GM12891 (cell line): ENCODE measurements at regions not wholly inside any gene's neighbourhood (a gene's known extent, or its start where the extent isn't known, plus 50 kb on each side); places are given as distances from the start of the nearest gene placed in this dataset.

Source experiments
- DNase-seq: peaks from one replicate; pipeline ENCODE4 v3.0.0; 2011; ENCODE audit warnings: low spot score; ENCODE audit not compliant: insufficient read length
- FAIRE-seq: peaks from 2 replicates; lab custom pipeline; 2011; peaks lifted over from hg19 to GRCh38; lab: Jason Lieb, UNC
- PAX5 ChIP-seq: IDR thresholded peaks from 2 replicates; pipeline ENCODE4 v1.6.1; 2011; ENCODE audit warnings: low read length, moderate library complexity, mild to moderate bottlenecking; ENCODE audit not compliant: insufficient read depth, severe bottlenecking
- POLR2A ChIP-seq: IDR thresholded peaks from 2 replicates; pipeline ENCODE4 v1.6.1; 2011; ENCODE audit warnings: low read depth, low read length, control low read depth
- POLR2AphosphoS5 ChIP-seq: IDR thresholded peaks from 2 replicates; pipeline ENCODE4 v1.6.1; 2011; ENCODE audit warnings: low read depth, low read length, control low read depth
- POU2F2 ChIP-seq: IDR thresholded peaks from 2 replicates; pipeline ENCODE4 v1.6.1; 2011; ENCODE audit warnings: low read depth, mild to moderate bottlenecking, control low read depth, low read length, moderate library complexity
- SPI1 ChIP-seq: IDR thresholded peaks from 2 replicates; pipeline ENCODE4 v1.6.1; 2011; ENCODE audit warnings: low read depth, low read length, control low read depth
- TAF1 ChIP-seq: IDR thresholded peaks from 2 replicates; pipeline ENCODE4 v1.6.1; 2011; ENCODE audit warnings: low read depth, low read length, control low read depth

DNA sequence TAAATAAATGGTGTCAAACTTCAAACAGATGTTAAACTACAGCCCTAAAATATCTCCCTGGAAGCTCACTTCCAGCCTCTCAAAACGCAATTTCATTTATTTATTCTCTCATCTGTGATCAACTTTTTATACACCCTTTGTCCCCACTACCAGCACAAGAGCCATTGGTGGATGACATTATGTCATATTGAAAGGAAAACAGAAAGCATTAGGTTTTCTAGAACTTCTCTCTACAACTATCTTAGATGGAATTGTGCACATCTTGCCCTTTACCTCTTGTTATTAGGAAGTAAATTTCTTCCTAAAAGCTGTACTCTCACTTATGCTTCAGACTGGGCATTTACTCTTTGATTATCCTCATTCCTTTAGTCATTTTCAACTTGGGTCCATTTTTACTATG, 771.2 kb upstream of the GJE1 start:
- TF ChIP-seq POLR2AphosphoS5 (no peak), POLR2A (no peak), SPI1 (no peak), PAX5 (no peak), TAF1 (no peak), POU2F2 (no peak)
- no peak for FAIRE-seq

GRCh38 chr6:141359953-141360352, 772.8 kb upstream of the GJE1 start:
- TF ChIP-seq SPI1, result no peak
- no peak for TF ChIP-seq PAX5
- TF ChIP-seq POLR2A, result no peak
- no peak for TF ChIP-seq POU2F2
- no peak for TF ChIP-seq TAF1
- no peak for TF ChIP-seq POLR2AphosphoS5
- no peak for FAIRE-seq
- no peak for DNase-seq

More for the DNA sequence above, 771.2 kb upstream of the GJE1 start:
- DNase-seq, result no peak

DNA sequence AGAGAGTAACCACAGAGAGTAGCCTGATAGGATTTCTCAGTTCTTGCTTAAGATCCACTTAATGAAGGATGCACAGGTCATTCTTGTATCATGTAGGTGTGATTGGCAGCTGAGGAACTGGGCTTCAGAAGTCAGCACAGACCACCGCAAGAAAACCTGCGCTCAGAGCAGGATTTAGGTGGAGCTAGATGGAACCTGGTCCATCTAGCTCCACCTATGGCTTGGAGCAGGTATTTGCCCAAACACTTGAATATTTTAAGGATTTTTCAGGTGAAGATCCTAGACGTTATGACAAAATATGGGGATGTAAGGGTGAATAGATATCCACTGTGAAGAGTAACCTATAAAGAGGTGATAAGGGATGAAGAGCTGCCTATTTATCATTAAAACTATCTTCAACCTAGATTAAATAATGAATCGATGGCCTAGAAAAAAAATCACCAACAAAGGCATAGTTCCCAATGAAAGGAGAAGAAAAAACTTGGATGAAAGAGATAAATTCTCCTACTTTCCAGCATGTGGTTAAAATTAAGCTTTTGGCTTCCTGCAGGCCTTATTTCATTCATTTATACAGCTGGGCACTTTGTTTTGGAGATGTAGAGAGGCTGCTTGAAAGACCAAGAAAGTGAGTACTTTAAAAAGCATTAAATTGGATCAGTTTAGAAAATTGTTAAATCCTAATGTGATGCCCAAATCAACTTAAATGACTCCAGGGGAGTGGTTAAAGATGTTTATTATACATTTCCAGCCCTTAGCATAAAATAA, 778.4 kb upstream of the GJE1 start:
- TF ChIP-seq POLR2A, result no peak
- no peak for DNase-seq
- FAIRE-seq, result no peak

DNA sequence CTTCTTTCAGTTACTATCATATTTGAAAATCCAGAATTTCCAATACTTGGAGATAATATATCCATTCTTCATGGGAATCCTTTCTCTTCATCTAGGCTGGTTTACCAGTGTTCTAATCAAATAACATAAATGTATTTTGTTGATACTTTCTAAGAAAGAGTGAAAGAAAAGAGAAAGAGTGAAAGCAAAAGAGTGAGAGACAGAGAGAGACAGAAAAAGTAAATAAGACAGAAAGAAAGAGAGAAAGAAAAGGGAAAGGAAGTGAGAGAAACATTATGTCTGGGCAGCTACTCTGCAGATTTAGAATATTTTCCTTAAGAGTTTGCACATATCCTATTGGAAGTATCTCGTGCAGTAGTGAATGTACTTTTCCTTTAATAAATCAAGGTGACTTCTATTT, 781.0 kb upstream of the GJE1 start:
- FAIRE-seq, result no peak
- TF ChIP-seq POLR2A (no peak), PAX5 (no peak), POLR2AphosphoS5 (no peak), POU2F2 (no peak), SPI1 (no peak)
- DNase-seq, result no peak

DNA sequence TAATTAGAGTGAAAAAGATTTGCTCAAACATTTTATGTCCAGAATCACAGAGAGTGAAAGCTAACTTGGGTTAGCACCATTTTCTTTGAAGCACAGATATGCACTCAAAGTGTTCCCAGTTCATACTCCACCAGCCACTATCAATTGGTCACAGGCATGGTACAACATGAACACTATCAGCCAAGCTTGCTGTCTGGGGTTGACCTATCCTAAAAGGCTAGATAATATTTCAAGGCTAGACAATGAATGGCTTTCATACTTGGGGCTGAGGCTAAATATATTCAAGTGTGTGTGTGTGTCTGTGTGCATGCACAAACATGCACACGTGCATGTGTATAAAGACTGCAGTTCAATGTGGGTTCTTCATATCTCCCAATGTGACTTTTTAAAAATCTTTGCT, 783.0 kb upstream of the GJE1 start:
- TF ChIP-seq TAF1, result no peak
- no peak for TF ChIP-seq SPI1
- TF ChIP-seq POU2F2, result no peak
- TF ChIP-seq PAX5, result no peak
- TF ChIP-seq POLR2AphosphoS5, result no peak
- TF ChIP-seq POLR2A, result no peak
- FAIRE-seq (no peak), DNase-seq (no peak)

GRCh38 chr6:141347906-141348492, 784.7 kb upstream of the GJE1 start:
- DNase-seq, result no peak
- TF ChIP-seq POLR2A, result no peak
- TF ChIP-seq PAX5, result no peak
- TF ChIP-seq POU2F2, result no peak
- no peak for TF ChIP-seq TAF1
- TF ChIP-seq SPI1, result no peak
- no peak for TF ChIP-seq POLR2AphosphoS5
- no peak for FAIRE-seq

- TF ChIP-seq PAX5 (no peak), POU2F2 (no peak), POLR2AphosphoS5 (no peak), TAF1 (no peak), POLR2A (no peak), SPI1 (no peak)
- DNase-seq (no peak), FAIRE-seq (no peak)
Measured at GRCh38 chr6:141347086-141347485, 785.6 kb upstream of the GJE1 start.

DNA sequence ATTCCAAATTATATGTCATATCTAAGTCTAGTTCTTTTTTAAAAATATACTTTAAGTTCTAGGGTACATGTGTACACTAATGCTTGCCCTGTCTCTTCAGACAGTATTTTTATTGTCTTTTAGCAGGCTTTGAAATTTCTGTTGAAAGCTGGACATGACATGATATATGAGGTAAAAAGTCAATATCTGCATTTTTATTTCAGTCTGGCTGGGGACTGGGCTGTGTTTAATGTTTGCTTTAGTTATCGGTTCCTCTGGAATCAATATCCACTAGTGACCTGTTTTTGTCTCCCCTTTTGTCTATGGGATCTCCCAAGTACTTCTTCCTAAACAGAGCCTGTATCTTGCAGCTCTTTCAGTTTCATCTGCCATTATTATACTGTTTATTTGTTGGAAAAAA, 786.2 kb upstream of the GJE1 start:
- DNase-seq (no peak), FAIRE-seq (no peak)
- no peak for TF ChIP-seq PAX5
- no peak for TF ChIP-seq POLR2A
- TF ChIP-seq POLR2AphosphoS5, result no peak
- TF ChIP-seq SPI1, result no peak
- TF ChIP-seq TAF1, result no peak
- TF ChIP-seq POU2F2, result no peak

DNA sequence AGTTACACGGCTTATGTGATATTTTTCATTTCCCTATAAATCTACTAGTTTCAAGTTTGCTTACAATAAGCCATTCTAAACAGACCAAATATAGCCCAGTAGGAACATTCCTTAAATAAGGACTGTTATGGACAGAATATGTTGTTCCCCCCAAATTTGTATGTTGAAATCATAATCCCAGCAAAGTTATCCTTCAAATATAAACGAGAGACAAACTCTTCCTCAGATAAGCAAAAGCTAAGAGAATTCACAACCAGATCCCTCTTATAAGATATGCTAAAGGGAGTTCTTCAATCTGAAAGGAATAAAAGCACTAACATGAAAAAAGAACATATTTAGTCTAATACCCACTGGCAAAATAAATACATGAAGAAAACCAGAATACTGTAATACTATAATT, 795.5 kb upstream of the GJE1 start:
- DNase-seq (no peak), FAIRE-seq (no peak)
- no peak for TF ChIP-seq POU2F2
- TF ChIP-seq TAF1, result no peak
- no peak for TF ChIP-seq POLR2A
- no peak for TF ChIP-seq PAX5
- TF ChIP-seq SPI1, result no peak
- no peak for TF ChIP-seq POLR2AphosphoS5

- no peak for DNase-seq
- FAIRE-seq, result no peak
Measured at GRCh38 chr6:141335477-141336273, 797.0 kb upstream of the GJE1 start.

More at GRCh38 chr6:141335477-141336273, 797.0 kb upstream of the GJE1 start:
- TF ChIP-seq POU2F2, result no peak
